ENCODE measurements at regions not wholly inside any gene's neighbourhood (a gene's known extent, or its start where the extent isn't known, plus 50 kb on each side); places are given as distances from the start of the nearest gene placed in this dataset.
"Not testable (repeated sequence)": the region's sequence is repeated elsewhere in the genome, so short reads cannot be mapped to it uniquely, and the experiment has no call there.

DNA sequence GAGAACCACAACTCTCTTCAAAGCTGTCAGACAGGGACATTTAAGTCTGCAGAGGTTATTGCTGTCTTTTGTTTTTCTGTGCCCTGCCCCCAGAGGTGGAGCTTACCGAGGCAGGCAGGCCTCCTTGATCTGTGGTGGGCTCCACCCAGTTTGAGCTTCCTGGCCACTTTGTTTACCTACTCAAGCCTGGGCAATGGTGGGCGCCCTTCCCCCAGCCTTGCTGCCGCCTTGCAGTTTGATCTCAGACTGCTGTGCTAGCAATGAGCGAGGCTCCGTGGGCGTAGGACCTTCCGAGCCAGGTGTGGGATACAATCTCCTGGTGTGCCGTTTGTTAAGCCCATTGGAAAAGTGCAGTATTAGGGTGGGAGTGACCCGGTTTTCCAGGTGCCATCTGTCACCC lies 822.1 kb downstream of the KCNMA1 start:
- DNase-seq; H3K27ac Mint-ChIP-seq; H3K4me3 Mint-ChIP-seq; H3K4me1 Mint-ChIP-seq; ATAC-seq (replicated peaks); H3K36me3 Mint-ChIP-seq; H3K27me3 Mint-ChIP-seq: not testable (repeated sequence)
- H3K9me3 Mint-ChIP-seq: peaks cover 0 to 12% of the 10 kb centered on the region in 2 donors

GRCh38 chr10:76811430-76811829 lies 826.2 kb downstream of the KCNMA1 start:
- no peak overlapping the region for H3K27ac Mint-ChIP-seq
- H3K4me1 Mint-ChIP-seq: peaks cover 0 to 4% of the 10 kb centered on the region in 2 donors
- peaks cover 0 to 5% of the 10 kb centered on the region in 2 donors for H3K9me3 Mint-ChIP-seq
- ATAC-seq (replicated peaks) (no peak), DNase-seq (no peak)
- no peak overlapping the region for H3K4me3 Mint-ChIP-seq
- no peaks in the 10 kb centered on the region for H3K27me3 Mint-ChIP-seq
- no peaks in the 10 kb centered on the region for H3K36me3 Mint-ChIP-seq

- Mint-ChIP-seq H3K9me3 (peaks cover 0 to 7% of the 10 kb centered on the region in 2 donors), H3K4me3 (no peak overlapping the region), H3K4me1 (no peaks in the 10 kb centered on the region), H3K36me3 (no peaks in the 10 kb centered on the region), H3K27ac (no peak overlapping the region), H3K27me3 (no peaks in the 10 kb centered on the region)
- no peak for DNase-seq
- ATAC-seq (replicated peaks): no peak
Observed at GRCh38 chr10:76788452-76788811, 849.2 kb downstream of the KCNMA1 start.

DNA sequence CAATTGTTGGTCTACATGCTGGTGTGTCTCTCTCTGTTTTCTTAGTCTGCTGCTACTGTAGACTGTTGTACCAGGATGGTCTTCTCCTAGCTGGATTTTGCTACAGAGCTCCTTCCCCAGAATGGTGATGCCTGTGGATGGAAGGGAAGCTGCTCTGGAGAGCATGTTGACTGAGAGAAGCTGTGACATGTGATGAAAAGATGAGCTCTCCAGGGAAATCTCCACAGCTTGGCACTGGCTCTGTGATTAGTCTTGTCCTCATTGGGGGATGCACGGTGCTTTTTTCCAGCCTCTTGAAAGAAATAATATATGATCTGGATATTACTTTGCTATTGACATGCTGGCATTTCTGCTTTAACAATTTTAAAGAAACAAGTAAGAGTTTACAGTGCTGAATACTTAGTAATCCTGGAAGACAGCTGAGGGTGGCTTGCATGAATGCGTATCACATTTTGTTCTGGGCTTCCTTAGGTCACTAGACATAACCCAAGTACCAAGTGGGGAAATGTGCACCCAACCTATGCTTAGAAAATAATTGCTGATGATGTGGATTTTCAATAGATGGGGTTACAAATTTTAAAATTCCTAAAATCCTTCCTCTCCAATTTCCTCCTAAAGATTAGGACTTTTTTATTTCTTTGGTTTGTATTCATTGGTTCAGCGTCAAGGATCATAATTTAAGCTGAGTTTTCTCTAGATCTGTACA lies 849.7 kb downstream of the KCNMA1 start:
- Mint-ChIP-seq H3K9me3 (peaks cover 0 to 8% of the 10 kb centered on the region in 2 donors), H3K27me3 (no peaks in the 10 kb centered on the region), H3K36me3 (no peaks in the 10 kb centered on the region), H3K4me1 (no peaks in the 10 kb centered on the region), H3K4me3 (no peak overlapping the region), H3K27ac (no peak overlapping the region)
- no peak for DNase-seq
- no peak for ATAC-seq (replicated peaks)

DNA sequence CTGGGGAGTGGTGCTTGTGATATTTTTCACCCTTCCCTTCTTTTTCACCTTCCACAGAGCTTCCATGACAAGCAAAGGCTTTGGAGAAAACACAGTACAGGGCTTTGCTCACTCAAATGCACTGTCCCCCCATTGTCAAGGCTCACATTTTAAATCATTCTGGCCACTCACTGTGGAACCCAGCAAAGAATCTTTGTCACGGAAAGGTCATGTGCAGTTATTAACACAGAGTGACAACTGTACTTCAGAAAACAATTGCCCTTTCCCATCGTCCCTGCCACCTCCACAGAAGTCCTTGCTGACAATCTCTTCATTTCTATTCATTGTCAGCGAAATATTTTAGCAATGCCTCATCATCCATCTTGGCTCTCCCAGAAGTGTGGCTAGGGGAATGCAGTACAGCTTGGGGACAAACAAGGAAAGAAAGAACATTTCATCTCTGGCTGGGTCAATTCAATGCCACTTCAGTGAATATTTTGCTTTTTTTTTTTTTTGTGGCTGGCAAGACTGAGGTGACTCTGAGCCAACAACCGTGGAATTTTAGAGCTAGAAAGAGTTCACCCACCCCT lies 851.0 kb downstream of the KCNMA1 start:
- no peak overlapping the region for H3K4me3 Mint-ChIP-seq
- H3K27ac Mint-ChIP-seq: no peak overlapping the region
- no peak for ATAC-seq (replicated peaks)
- H3K27me3 Mint-ChIP-seq: no peaks in the 10 kb centered on the region
- H3K36me3 Mint-ChIP-seq: no peaks in the 10 kb centered on the region
- no peak for DNase-seq
- no peaks in the 10 kb centered on the region for H3K4me1 Mint-ChIP-seq
- peaks cover 0 to 10% of the 10 kb centered on the region in 2 donors for H3K9me3 Mint-ChIP-seq

DNA sequence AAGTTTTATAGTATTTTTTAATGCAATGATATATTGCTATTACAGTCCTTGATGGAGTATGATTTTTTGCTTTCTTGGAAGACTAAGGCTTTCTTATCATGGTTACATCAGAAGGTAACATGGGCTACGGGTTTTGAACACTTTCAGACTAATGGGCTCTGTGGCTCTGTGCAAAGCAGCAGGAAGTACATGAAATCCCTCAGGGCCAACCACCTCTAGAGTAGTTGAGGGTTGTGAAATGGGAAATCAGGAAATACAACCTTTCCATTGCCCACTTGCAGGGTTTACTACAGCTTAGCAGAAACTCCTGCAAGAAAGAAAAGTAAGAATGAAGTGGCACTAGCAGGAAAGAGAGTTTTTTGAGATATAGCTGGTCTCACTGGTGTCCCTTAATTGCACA lies 853.5 kb downstream of the KCNMA1 start:
- H3K27ac Mint-ChIP-seq: no peak overlapping the region
- peaks cover 0 to 10% of the 10 kb centered on the region in 2 donors for H3K9me3 Mint-ChIP-seq
- H3K36me3 Mint-ChIP-seq: no peaks in the 10 kb centered on the region
- no peak overlapping the region for H3K4me3 Mint-ChIP-seq
- H3K27me3 Mint-ChIP-seq: peaks cover 0 to 7% of the 10 kb centered on the region in 2 donors
- H3K4me1 Mint-ChIP-seq: no peaks in the 10 kb centered on the region
- DNase-seq: no peak
- ATAC-seq (replicated peaks): no peak

DNA sequence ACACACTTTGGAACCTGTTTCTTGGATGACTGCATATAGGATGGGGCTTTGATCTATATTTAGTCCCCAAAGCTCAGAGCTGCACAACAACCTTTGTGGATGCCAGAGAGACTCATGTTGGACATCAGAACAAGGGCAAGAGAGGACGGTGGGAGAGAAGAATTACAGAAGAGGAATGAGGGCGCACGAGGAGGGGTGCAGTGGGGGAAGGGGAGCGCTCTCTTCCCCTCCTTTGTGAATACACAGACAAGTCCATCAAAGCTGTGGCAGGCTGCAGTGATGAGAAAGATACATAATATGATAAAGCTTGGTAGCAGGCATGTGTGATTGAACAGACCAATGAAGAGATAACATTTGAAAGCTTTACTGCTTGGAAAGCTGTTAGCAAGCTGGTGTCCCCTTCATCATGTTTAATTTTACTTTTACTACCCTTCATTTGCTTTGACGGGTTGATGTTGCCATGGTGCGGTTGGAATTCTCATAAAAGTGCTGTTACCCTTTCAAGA lies 857.8 kb downstream of the KCNMA1 start:
- H3K27me3 Mint-ChIP-seq: peaks cover 0 to 7% of the 10 kb centered on the region in 2 donors
- no peak overlapping the region for H3K27ac Mint-ChIP-seq
- no peak for ATAC-seq (replicated peaks)
- no peak for DNase-seq
- H3K9me3 Mint-ChIP-seq: peaks cover 0 to 11% of the 10 kb centered on the region in 2 donors
- H3K4me1 Mint-ChIP-seq: no peaks in the 10 kb centered on the region
- no peak overlapping the region for H3K4me3 Mint-ChIP-seq
- H3K36me3 Mint-ChIP-seq: no peaks in the 10 kb centered on the region

DNA sequence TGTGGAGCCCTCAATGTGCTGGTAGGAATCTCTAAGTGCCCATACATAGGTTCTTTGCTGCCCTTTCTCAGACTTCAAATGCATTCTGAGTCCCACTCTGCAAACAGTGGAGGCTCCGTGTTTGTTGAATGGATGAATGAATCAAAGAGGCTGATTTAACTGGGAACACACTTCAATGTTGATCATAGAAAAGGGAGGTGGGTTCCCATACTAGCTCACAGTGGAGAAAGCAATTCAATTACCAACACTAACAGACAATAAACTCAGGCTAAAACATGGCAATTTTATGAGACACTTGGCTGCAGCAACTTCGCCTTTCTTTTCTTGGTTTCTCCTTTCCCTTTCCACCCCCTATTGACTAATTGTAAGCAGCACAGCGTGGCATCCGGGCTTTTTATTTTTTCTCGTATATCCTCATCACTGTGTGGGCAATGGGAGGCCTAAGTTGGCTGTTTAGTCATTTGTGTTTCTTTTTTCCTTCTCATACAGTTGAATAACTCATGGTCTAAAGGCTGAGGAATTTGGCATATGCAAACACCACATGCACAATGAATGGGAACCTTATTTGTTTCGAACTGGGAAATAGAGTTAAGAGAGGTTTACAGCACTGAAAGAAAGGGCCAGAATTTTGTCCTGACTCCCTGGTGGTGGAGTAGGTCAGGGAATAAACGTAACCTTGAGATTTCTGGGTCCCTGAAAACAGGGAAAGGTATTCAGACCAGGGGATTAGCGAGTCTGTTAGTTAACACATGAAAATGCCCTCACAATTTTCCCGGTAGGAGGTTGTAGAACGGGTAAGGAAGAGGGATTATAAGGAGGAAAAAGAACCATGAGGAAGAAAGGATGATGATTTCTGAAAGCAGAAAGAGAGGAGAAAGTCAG lies 858.5 kb downstream of the KCNMA1 start:
- H3K27ac Mint-ChIP-seq: no peak overlapping the region
- DNase-seq (no peak), ATAC-seq (replicated peaks) (no peak)
- H3K9me3 Mint-ChIP-seq: peaks cover 0 to 11% of the 10 kb centered on the region in 2 donors
- H3K27me3 Mint-ChIP-seq: peaks cover 0 to 7% of the 10 kb centered on the region in 2 donors
- H3K36me3 Mint-ChIP-seq: no peaks in the 10 kb centered on the region
- no peaks in the 10 kb centered on the region for H3K4me1 Mint-ChIP-seq
- no peak overlapping the region for H3K4me3 Mint-ChIP-seq

GRCh38 chr10:76774987-76775603 lies 862.5 kb downstream of the KCNMA1 start:
- H3K4me1 Mint-ChIP-seq: no peaks in the 10 kb centered on the region
- H3K9me3 Mint-ChIP-seq: peaks cover 0 to 11% of the 10 kb centered on the region in 2 donors
- H3K27ac Mint-ChIP-seq: no peak overlapping the region
- no peak for DNase-seq
- peaks cover 0 to 7% of the 10 kb centered on the region in 2 donors for H3K27me3 Mint-ChIP-seq
- H3K4me3 Mint-ChIP-seq: no peak overlapping the region
- no peaks in the 10 kb centered on the region for H3K36me3 Mint-ChIP-seq
- ATAC-seq (replicated peaks): no peak

GRCh38 chr10:76769582-76769981 lies 868.0 kb downstream of the KCNMA1 start:
- no peak for DNase-seq
- no peaks in the 10 kb centered on the region for H3K27me3 Mint-ChIP-seq
- no peak for ATAC-seq (replicated peaks)
- no peak overlapping the region for H3K4me3 Mint-ChIP-seq
- H3K9me3 Mint-ChIP-seq: peaks cover 0 to 2% of the 10 kb centered on the region in 2 donors
- H3K36me3 Mint-ChIP-seq: no peaks in the 10 kb centered on the region
- no peak overlapping the region for H3K27ac Mint-ChIP-seq
- H3K4me1 Mint-ChIP-seq: no peaks in the 10 kb centered on the region

DNA sequence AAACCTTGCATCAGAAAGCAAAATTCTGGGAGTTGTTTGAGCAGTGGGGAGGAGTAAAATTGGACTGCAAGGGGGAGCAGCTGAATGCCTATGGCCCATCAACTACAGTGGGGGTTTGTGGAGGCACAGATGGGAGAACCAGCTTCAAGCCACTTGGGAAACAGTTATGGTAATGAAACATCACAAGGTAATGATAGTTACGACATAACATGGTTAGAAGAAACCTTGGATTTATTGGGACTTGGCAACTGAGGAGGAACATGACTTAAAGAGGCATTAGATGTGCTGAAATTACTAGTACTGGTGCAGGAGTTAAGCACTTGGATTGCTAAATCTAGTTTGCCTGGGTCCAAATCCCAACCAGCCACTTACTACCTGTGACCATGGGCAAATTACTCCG lies 868.4 kb downstream of the KCNMA1 start:
- no peak for ATAC-seq (replicated peaks)
- no peak overlapping the region for H3K27ac Mint-ChIP-seq
- no peak for DNase-seq
- H3K27me3 Mint-ChIP-seq: no peaks in the 10 kb centered on the region
- peaks cover 0 to 2% of the 10 kb centered on the region in 2 donors for H3K9me3 Mint-ChIP-seq
- no peaks in the 10 kb centered on the region for H3K4me1 Mint-ChIP-seq
- H3K36me3 Mint-ChIP-seq: no peaks in the 10 kb centered on the region
- no peak overlapping the region for H3K4me3 Mint-ChIP-seq

DNA sequence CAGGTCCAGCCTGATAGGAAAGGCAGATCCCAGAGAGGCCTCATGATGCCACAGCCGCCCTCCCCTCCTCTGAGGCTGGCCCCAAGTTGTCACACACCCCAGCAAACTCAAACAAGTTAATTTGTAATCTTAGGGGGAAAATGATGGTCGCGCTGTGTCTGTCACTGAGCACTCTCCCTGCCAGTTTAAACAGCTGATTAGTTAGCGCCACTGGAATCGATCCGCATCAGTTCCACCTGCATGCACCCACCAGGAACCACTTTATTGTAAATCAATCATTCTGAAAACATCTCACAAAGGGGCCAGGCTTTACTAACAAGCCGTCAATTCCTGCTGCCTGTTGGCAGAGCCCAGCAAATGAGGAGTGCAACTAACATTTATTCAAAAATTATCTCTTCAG lies 870.9 kb downstream of the KCNMA1 start:
- DNase-seq: no peak
- H3K36me3 Mint-ChIP-seq: no peaks in the 10 kb centered on the region
- no peaks in the 10 kb centered on the region for H3K4me1 Mint-ChIP-seq
- no peak overlapping the region for H3K4me3 Mint-ChIP-seq
- H3K9me3 Mint-ChIP-seq: no peaks in the 10 kb centered on the region
- H3K27me3 Mint-ChIP-seq: no peaks in the 10 kb centered on the region
- ATAC-seq (replicated peaks): no peak
- no peak overlapping the region for H3K27ac Mint-ChIP-seq

- not testable (repeated sequence) for ATAC-seq (replicated peaks); H3K9me3 Mint-ChIP-seq; H3K4me3 Mint-ChIP-seq; H3K27me3 Mint-ChIP-seq; DNase-seq; H3K4me1 Mint-ChIP-seq; H3K27ac Mint-ChIP-seq; H3K36me3 Mint-ChIP-seq
Observed at GRCh38 chr10:76764921-76765320, 872.7 kb downstream of the KCNMA1 start.

DNA sequence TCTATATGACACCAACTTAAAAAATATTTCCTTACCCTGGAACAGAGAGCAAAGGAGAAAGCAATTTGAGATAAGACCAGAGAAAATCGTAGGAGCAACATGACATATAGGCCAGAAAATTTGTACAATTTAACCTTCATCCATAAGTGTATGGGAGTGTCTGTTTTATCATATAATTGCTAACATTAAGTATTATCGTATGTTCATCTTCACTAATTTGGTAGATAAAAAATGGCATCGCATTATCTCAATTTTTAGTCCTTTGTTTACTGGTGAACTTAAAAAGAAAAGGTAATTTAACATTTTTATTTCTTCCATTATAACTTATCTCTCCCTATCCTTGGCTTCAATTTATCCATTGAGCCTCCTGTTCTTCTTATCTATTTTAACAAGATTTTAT lies 873.4 kb downstream of the KCNMA1 start:
- Mint-ChIP-seq H3K4me3 (no peak overlapping the region), H3K27ac (no peak overlapping the region), H3K4me1 (no peaks in the 10 kb centered on the region), H3K36me3 (no peaks in the 10 kb centered on the region), H3K9me3 (peaks cover 0 to 2% of the 10 kb centered on the region in 2 donors), H3K27me3 (no peaks in the 10 kb centered on the region)
- DNase-seq (no peak), ATAC-seq (replicated peaks) (no peak)
